NB4 (cell line): ENCODE measurements at regions not wholly inside any gene's neighbourhood (a gene's known extent, or its start where the extent isn't known, plus 50 kb on each side); places are given as distances from the start of the nearest gene placed in this dataset.

Experiments
- DNase-seq: peaks from one replicate; pipeline ENCODE4 v3.0.0; 2010; ENCODE audit warnings: low read depth
- H3K4me3 ChIP-seq: one replicate; pipeline ENCODE4 v1.5.1; 2011; ENCODE audit warnings: mild to moderate bottlenecking, low read depth, low read length, moderate library complexity
- CTCF ChIP-seq: IDR thresholded peaks from one replicate; pipeline ENCODE4 v1.5.1; 2012; ENCODE audit warnings: low read depth, low read length
- MAX ChIP-seq: IDR thresholded peaks from 2 replicates; pipeline ENCODE4 v1.6.1; 2011; ENCODE audit warnings: low read depth, low read length
- MYC ChIP-seq: IDR thresholded peaks from 2 replicates; pipeline ENCODE4 v1.6.1; 2011; ENCODE audit warnings: low read depth, low read length
- POLR2A ChIP-seq: IDR thresholded peaks from 2 replicates; pipeline ENCODE4 v1.6.1; 2011; ENCODE audit warnings: mild to moderate bottlenecking; ENCODE audit not compliant: insufficient read length; ENCODE audit errors: extremely low read depth

GRCh38 chr11:10925149-10925926, 67.5 kb upstream of the ZBED5 start:
- no peak overlapping the region for H3K4me3 ChIP-seq
- TF ChIP-seq MAX, result no peak
- TF ChIP-seq CTCF, result no peak
- no peak for TF ChIP-seq MYC
- TF ChIP-seq POLR2A, result no peak
- no peak for DNase-seq

DNA sequence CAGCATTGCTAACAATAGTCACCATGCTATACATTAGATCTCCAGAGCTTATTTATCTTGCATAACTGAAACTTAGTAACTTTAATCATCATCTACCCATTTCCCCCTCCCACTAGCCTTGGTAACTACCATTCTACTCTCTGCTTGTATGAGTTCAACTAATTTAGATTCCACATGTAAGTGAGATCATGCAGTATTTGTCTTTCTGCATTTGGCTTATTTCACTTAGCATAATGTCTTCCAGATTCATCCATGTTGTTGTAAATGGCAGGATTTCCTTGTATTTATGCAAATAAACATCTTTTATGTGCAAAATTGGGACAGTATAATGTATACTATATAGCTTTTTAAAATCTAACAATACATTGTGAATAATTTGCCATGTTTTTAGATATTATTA, 66.0 kb upstream of the ZBED5 start:
- TF ChIP-seq MYC (no peak), POLR2A (no peak), CTCF (no peak), MAX (no peak)
- no peak for DNase-seq
- H3K4me3 ChIP-seq, result no peak overlapping the region

GRCh38 chr11:10922892-10923291, 65.0 kb upstream of the ZBED5 start:
- no peak for TF ChIP-seq POLR2A
- TF ChIP-seq CTCF, result no peak
- no peak for TF ChIP-seq MAX
- TF ChIP-seq MYC, result no peak
- no peak for DNase-seq
- H3K4me3 ChIP-seq, result no peak overlapping the region

DNA sequence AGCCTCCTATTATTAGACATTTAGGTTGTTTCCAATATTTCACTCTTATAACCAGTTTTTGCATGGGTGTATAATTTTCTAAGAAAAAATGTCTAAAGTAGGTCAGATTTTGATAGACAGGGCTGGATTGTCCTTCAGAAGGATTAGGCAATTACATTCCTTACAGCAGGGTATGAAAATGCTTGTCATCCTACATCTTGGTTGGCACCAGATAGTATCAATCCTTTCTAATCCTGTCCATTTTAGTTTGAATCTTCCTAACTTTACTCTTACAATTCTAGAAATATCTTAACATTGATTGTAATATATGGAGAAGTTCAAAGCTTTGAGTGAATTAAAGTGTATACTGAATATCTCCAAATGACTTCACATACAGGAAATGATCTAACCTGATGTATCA, 63.0 kb upstream of the ZBED5 start:
- no peak overlapping the region for H3K4me3 ChIP-seq
- DNase-seq, result no peak
- no peak for TF ChIP-seq CTCF
- no peak for TF ChIP-seq POLR2A
- no peak for TF ChIP-seq MYC
- no peak for TF ChIP-seq MAX

- TF ChIP-seq CTCF, result no peak
- no peak for TF ChIP-seq MAX
- peak; percentile 71 for TF ChIP-seq MYC
- TF ChIP-seq POLR2A, result no peak
- peak; percentile 94 for DNase-seq
- H3K4me3 ChIP-seq, result no peak overlapping the region
These were observed 62.4 kb upstream of the ZBED5 start for GRCh38 chr11:10920205-10920604.
